Epithelial cell of proximal tubule (primary cell): ENCODE measurements at regions not wholly inside any gene's neighbourhood (a gene's known extent, or its start where the extent isn't known, plus 50 kb on each side); places are given as distances from the start of the nearest gene placed in this dataset.
"Not testable (repeated sequence)": the region's sequence is repeated elsewhere in the genome, so short reads cannot be mapped to it uniquely, and the experiment has no call there.

Source experiments
- DNase-seq: peaks from one replicate; pipeline ENCODE4 v3.0.0-alpha.2; 2011; ENCODE audit warnings: low read depth
- H3K4me3 ChIP-seq: 2 replicates; pipeline ENCODE4 v1.5.1; 2011; ENCODE audit warnings: low read depth, mild to moderate bottlenecking, low read length
- TF ChIP-seq, protein P1 (sequence below): conservative IDR thresholded peaks from 2 replicates; pipeline ENCODE4 v1.5.1; 2012; ENCODE audit warnings: low read depth, mild to moderate bottlenecking, low read length

- not testable (repeated sequence) for DNase-seq, H3K4me3 ChIP-seq
These were observed 381.6 kb upstream of the DEFB115 start for GRCh38 chr20:30875868-30876267.

- not testable (repeated sequence) for DNase-seq
- peak overlapping the region; percentile 11 for H3K4me3 ChIP-seq
- TF ChIP-seq, protein P1, sequence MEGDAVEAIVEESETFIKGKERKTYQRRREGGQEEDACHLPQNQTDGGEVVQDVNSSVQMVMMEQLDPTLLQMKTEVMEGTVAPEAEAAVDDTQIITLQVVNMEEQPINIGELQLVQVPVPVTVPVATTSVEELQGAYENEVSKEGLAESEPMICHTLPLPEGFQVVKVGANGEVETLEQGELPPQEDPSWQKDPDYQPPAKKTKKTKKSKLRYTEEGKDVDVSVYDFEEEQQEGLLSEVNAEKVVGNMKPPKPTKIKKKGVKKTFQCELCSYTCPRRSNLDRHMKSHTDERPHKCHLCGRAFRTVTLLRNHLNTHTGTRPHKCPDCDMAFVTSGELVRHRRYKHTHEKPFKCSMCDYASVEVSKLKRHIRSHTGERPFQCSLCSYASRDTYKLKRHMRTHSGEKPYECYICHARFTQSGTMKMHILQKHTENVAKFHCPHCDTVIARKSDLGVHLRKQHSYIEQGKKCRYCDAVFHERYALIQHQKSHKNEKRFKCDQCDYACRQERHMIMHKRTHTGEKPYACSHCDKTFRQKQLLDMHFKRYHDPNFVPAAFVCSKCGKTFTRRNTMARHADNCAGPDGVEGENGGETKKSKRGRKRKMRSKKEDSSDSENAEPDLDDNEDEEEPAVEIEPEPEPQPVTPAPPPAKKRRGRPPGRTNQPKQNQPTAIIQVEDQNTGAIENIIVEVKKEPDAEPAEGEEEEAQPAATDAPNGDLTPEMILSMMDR = peak; percentile 13
These were observed 366.1 kb upstream of the DEFB115 start for GRCh38 chr20:30891400-30891799.

- TF ChIP-seq, protein P1 = no peak
- DNase-seq = no peak
- H3K4me3 ChIP-seq = no peak overlapping the region
These were observed 364.7 kb upstream of the DEFB115 start for GRCh38 chr20:30892541-30893345.

DNA sequence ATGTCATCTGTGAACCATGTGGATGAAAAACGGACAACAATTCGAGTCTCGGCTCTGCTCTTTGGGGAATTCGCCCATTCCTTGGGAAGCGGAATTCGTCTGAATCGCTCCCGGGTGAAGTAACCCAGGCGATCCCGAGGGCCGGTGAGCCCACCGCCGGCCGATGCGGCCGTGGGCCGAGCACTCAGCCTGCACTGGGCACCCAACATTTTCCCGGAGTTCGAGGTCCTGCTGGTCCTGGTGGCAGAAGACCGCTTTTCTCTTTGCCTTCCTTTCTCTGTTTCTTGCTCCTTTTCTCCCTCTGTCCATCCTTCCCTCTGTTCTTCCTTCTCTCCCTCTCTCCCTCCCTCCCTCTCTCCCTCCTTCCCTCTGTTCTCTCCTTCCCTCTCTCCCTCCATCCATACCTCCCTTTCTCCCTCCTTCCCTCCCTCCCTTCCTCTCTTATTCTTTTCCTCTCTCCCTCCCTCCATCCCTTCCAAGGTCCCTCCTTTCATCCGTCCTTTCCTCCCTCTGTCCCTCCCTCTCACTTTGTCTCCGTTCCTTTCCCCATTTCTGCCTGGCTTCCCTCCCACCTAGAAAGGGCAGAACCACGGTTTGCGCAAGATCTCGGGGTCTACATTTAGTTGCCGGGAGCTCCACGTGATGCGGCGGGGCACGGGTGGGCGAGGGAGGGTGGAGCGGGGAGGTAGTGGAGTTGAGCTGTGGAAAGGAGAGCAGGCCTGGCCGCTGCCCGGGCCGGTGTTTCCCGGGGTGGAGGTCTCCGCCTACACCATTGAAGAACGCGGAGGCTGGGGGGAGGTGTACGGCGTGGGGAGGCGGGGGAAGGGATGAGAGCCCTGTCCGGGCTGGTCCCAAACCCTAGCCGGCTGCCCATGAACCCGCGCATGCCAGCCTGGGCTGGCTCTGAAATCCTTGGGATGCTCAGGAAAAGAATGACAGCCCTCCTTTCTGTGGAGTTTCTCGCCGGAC lies 363.8 kb upstream of the DEFB115 start:
- not testable (repeated sequence) for DNase-seq, H3K4me3 ChIP-seq

- H3K4me3 ChIP-seq, DNase-seq: not testable (repeated sequence)
These were observed 362.6 kb upstream of the DEFB115 start for GRCh38 chr20:30894707-30895353.

DNA sequence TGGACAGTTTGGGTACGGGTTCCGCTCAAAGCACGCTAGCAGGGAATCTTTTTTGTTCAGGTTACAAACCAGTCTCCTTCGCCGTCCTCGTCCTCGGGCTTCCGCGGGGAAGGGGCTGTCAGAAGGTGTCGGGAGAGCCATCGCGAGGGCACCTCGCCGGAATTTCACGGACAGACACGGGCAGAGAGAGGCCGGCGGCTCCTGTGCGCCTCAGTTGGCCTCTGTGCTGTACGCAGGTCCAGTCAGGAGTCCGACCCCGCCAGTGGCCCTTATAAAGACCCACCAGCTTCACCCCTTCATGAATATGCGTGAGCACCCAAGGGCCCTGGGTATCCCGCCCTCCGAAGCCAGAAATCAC lies 362.1 kb upstream of the DEFB115 start:
- H3K4me3 ChIP-seq, DNase-seq: not testable (repeated sequence)

DNA sequence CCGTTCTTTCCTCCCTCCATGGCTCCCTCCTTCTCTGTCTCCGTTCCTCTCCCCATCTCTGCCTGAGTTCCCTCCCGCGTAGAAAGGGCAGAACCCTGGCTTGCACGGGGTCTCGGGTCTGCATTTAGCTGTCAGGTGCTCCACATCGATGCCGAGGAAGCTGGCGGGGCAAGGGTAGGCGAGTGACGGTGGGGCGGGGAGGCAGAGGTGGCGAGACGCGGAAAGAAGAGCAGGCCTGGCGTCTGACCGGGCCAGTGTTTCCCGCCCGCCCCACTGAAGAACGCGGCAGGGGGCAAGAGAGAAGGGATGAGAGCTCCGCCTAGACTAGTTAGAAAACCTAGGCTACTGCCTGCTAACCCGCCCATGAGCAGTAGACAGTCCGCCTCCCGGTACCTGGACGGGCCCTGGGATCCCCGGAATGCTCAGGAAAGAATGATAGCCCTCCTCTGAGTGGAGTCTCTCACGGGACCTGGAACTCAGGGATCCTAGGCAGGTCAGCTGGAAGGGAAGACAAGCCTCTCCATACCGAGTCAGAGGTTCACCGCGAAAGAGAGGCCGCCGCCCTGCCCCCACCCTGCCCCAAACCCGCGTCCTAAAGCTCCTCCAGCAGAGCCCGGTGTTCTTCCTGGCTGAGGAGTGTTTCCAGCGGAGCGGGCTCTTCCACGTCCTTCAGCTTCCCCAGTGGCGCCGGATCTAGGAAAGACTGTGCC lies 357.9 kb upstream of the DEFB115 start:
- not testable (repeated sequence) for DNase-seq

DNA sequence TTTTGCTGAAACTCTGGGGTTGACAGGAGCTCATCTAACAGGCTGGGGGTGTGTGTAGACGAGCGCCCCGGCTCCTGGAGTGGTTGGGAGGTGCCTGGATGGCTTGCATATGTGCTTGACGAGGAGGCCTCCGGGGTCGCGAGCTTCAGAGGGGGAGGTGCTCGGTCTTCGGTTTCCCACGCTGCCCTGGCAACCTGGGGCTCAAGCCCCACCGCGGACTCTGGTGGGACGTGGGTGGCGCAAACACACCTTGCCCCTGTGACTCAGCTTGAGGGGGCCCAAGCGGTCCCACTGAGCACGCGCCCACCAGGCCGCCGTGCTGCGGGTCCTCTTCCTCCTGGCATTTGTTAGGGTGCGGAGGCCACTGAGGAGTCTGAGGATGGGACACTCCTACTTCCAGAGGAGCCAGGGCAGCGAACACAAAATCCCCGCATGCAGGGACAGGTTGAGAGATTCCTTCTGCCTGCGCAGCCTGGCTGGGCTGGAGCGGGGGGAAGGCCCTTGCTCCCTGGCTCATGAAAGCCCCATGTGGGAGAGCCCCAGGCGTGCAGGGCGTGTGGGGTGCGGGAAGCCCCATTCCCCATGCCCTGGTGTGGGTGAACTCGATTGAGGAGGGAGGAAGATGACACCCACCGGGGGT lies 357.3 kb upstream of the DEFB115 start:
- H3K4me3 ChIP-seq, DNase-seq: not testable (repeated sequence)

More for the DNA sequence above, 357.9 kb upstream of the DEFB115 start:
- not testable (repeated sequence) for H3K4me3 ChIP-seq

- not testable (repeated sequence) for DNase-seq, H3K4me3 ChIP-seq
These were observed 352.2 kb upstream of the DEFB115 start for GRCh38 chr20:30905231-30905630.
